ENCODE measurements at regions not wholly inside any gene's neighbourhood (a gene's known extent, or its start where the extent isn't known, plus 50 kb on each side); places are given as distances from the start of the nearest gene placed in this dataset.
"Not testable (repeated sequence)": the region's sequence is repeated elsewhere in the genome, so short reads cannot be mapped to it uniquely, and the experiment has no call there.

GRCh38 chr19:28585796-28586195 lies 627.2 kb downstream of the UQCRFS1 start:
- DNase-seq = no peak

- no peak for DNase-seq
Observed at GRCh38 chr19:28583713-28584112, 629.2 kb downstream of the UQCRFS1 start.

GRCh38 chr19:28583242-28583641 lies 629.7 kb downstream of the UQCRFS1 start:
- no peak for DNase-seq

- DNase-seq = no peak
Observed at GRCh38 chr19:28582796-28583195, 630.2 kb downstream of the UQCRFS1 start.

- no peak for DNase-seq
Observed at GRCh38 chr19:28582344-28582743, 630.6 kb downstream of the UQCRFS1 start.

GRCh38 chr19:28581468-28581770 lies 631.5 kb downstream of the UQCRFS1 start:
- no peak for DNase-seq

GRCh38 chr19:28578786-28579505 lies 634.0 kb downstream of the UQCRFS1 start:
- no peak for DNase-seq

GRCh38 chr19:28578208-28578607 lies 634.7 kb downstream of the UQCRFS1 start:
- no peak for DNase-seq

GRCh38 chr19:28577666-28578065 lies 635.3 kb downstream of the UQCRFS1 start:
- DNase-seq = no peak

- no peak for DNase-seq
Observed at GRCh38 chr19:28577233-28577632, 635.7 kb downstream of the UQCRFS1 start.

- no peak for DNase-seq
Observed at GRCh38 chr19:28575816-28576215, 637.1 kb downstream of the UQCRFS1 start.

- DNase-seq = not testable (repeated sequence)
Observed at GRCh38 chr19:28575312-28575711, 637.6 kb downstream of the UQCRFS1 start.

GRCh38 chr19:28574212-28574611 lies 638.7 kb downstream of the UQCRFS1 start:
- DNase-seq = no peak

- DNase-seq = no peak
Observed at GRCh38 chr19:28569132-28570131, 643.5 kb downstream of the UQCRFS1 start.

- no peak for DNase-seq
Observed at GRCh38 chr19:28567834-28568233, 645.1 kb downstream of the UQCRFS1 start.

GRCh38 chr19:28563964-28564921 lies 648.7 kb downstream of the UQCRFS1 start:
- DNase-seq = no peak

GRCh38 chr19:28560786-28561185 lies 652.2 kb downstream of the UQCRFS1 start:
- no peak for DNase-seq

- DNase-seq = no peak
Observed at GRCh38 chr19:28558783-28559182, 654.2 kb downstream of the UQCRFS1 start.

- DNase-seq = no peak
Observed at GRCh38 chr19:28556371-28556770, 656.6 kb downstream of the UQCRFS1 start.

- no peak for DNase-seq
Observed at GRCh38 chr19:28555317-28555716, 657.6 kb downstream of the UQCRFS1 start.

GRCh38 chr19:28554321-28555091 lies 658.4 kb downstream of the UQCRFS1 start:
- DNase-seq = no peak

- DNase-seq = no peak
Observed at GRCh38 chr19:28553764-28554163, 659.2 kb downstream of the UQCRFS1 start.
